SIG-M5 treated with dmso at 0.1 percent for 504 hours (cell line): ENCODE measurements at regions not wholly inside any gene's neighbourhood (a gene's known extent, or its start where the extent isn't known, plus 50 kb on each side); places are given as distances from the start of the nearest gene placed in this dataset.
A peak's percentile ranks its signal among the peaks of the same experiment; 100 is the strongest.
"Not testable (repeated sequence)": the region's sequence is repeated elsewhere in the genome, so short reads cannot be mapped to it uniquely, and the experiment has no call there.

Experiments
- DNase-seq: peaks from one replicate; lab custom pipeline; 2025; ENCODE audit not compliant: unreplicated experiment; lab: John Stamatoyannopoulos, UW

GRCh38 chr2:228444161-228444560 is 262.7 kb upstream of the SPHKAP start:
- DNase-seq, result no peak

DNA sequence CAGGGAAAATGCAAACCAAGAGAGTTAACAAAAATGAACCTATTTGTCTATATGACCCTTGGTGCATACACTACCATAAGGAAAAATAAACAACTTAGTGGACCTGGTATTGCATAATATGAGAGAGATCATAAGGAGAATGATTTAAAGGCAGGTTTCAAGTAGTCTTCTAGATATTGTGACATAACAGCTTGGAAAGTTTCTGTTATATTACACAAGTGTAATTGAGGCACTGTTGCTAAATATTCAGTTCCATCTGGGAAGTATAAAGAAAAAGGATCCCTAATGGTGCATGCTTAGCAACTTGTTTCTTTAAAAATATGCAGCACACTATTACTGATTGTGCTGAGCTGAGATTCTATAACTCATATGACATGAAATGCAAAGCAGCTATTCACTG is 252.2 kb upstream of the SPHKAP start:
- DNase-seq, result no peak

- DNase-seq, result no peak
These were observed 250.6 kb upstream of the SPHKAP start for GRCh38 chr2:228432116-228432515.

DNA sequence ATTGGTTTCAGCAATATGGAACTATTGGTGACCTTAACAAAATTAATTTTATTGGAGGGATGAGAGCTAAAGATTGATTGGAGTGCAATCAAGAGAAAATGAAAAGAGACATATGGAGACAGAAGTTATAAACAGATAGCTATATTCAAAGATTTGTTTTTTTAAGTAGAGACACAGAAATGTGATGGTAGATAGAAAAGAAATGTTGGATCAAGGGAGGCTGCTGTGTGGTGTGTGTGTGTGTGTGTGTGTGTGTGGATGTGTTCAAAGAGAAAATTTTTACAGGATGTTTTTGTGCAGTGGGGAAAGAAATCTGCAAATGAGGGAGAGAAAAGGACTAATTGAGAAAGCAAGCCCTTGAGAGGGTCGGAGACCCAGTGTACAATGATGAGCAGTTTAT is 249.5 kb upstream of the SPHKAP start:
- no peak for DNase-seq

DNA sequence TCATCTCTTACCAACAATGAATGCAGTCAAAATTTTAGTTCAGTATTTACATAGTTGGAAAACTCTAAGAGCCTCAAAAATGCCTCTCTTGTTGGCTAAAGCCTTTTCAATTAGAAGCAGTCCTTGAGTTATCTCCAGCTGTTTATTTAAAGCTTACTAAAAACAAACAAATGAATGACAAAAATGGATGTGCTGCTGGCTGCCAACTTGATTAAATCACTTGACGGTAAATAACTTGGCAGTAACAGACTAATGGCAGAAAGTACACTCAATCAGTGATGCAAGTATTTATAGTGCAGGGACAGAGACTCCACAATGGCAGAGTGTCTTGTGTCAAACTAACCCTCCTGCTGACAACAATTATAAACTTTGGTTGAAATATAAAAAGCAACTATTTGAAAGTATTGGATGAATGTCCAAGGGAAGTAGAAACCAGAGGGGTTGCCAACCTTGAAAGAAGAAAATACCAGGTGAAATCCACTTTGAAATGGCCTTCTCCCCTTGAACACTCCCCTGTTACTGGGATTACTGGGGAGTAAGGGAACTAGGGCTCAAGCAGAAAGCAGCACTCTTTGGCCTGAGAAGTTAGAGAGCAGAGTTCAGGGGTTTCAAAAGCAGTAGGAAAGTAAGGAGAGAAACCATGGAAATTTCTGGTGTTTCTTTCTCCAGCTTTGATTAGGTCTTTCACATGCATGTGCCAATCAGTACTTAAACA is 245.2 kb upstream of the SPHKAP start:
- DNase-seq, result no peak

DNA sequence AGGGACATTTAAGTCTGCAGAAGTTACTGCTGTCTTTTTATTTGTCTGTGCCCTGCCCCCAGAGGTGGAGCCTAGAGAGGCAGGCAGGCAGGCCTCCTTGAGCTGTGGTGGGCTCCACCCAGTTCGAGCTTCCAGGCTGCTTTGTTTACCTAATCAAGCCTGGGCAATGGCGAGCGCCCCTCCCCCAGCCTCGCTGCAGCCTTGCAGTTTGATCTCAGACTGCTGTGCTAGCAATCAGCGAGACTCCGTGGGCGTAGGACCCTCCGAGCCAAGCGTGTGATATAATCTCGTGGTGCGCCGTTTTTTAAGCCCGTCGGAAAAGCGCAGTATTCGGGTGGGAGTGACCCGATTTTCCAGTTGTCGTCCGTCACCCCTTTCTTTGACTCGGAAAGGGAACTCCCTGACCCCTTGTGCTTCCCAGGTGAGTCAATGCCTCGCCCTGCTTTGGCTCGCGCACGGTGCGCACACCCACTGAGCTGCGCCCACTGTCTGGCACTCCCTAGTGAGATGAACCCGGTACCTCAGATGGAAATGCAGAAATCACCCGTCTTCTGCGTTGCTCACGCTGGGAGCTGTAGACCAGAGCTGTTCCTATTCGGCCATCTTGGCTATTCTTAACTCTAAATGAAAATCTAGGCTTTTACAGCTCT is 244.0 kb upstream of the SPHKAP start:
- not testable (repeated sequence) for DNase-seq

DNA sequence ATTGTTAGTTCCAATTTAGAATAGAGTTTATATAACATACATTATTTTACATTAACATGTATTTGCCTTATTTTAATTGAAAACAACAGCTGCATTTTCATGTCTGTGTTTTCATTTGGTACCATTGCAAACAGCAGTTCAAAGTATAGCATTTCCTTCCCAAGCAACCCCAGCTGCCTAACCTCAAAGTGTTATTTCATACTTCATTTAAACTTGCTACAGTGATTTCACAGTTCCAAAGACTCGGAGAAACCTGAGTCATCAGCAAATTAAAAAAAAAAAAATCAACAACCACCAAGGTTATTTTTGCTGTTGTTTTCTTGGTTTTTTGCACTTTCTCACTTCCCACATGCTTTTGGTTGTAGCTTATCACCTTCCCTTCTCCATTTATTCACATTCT is 236.5 kb upstream of the SPHKAP start:
- DNase-seq, result no peak

DNA sequence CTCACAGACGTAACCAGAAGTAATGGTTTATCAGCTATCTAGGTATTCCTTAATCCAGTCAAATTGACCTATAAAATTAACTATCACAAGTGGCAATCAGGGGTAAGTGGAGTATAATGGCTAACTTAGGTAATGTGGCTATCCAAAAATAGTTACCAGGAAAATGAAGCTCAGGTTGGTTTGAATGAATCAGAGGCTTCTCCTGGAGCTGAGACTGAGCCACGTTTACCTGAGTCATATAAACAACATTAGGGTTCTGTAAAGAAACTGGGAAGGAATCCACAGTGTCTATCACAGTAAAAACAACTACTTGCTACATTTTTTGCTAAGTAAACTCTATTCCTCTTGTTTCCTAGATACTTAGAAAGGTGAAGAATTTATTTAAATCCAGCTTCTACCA is 236.0 kb upstream of the SPHKAP start:
- DNase-seq, result no peak

DNA sequence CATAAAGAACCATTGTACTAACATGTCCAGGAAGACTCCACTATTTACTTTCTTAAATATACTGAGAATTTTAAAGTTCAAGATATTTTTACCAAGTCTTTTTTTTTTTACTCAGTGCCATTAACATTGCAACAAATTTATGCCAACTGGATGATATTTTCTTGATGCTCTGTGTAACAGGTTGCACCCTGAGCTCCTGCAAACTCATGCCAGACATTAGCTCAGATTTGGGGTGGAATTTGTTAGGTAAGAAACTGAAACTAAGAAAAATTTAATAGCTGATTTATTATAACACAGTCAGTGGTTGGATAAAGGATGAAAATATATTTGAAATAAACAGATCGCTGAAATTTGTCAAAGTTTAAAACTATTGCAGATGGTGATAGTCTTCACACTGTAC is 228.6 kb upstream of the SPHKAP start:
- DNase-seq, result no peak

- no peak for DNase-seq
These were observed 228.0 kb upstream of the SPHKAP start for GRCh38 chr2:228409493-228409892.

DNA sequence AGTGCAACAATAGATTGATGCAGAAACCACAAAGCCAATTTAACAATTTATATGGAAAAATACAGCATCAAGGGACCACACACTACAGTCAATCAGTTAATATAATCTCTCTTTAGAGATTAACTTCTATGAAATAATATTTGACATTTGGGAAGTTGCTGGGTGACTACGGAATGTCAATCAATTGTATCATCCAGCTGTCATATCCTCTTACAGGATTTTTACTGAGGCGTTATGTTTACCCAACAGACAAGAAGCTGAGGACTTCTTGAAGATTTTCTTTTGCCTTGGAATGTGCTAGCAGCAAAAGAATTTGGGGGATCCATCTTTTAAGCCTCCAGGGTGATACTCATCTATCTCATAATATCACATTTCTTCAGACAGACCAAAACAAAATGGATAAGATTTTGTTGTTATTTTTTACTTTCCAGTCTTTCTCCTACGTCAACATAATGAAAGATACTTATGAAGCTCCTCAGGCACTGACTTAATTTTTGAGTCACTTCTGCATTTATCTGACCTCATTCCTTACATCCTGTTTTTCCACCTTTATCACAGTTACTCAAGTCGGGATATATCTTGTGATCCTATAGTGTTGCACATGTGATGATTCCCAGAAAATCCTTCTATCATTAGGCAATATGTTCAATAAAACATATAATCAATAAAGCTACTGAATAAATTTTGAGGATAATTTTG is 227.2 kb upstream of the SPHKAP start:
- no peak for DNase-seq

GRCh38 chr2:228407821-228408220 is 226.3 kb upstream of the SPHKAP start:
- no peak for DNase-seq

DNA sequence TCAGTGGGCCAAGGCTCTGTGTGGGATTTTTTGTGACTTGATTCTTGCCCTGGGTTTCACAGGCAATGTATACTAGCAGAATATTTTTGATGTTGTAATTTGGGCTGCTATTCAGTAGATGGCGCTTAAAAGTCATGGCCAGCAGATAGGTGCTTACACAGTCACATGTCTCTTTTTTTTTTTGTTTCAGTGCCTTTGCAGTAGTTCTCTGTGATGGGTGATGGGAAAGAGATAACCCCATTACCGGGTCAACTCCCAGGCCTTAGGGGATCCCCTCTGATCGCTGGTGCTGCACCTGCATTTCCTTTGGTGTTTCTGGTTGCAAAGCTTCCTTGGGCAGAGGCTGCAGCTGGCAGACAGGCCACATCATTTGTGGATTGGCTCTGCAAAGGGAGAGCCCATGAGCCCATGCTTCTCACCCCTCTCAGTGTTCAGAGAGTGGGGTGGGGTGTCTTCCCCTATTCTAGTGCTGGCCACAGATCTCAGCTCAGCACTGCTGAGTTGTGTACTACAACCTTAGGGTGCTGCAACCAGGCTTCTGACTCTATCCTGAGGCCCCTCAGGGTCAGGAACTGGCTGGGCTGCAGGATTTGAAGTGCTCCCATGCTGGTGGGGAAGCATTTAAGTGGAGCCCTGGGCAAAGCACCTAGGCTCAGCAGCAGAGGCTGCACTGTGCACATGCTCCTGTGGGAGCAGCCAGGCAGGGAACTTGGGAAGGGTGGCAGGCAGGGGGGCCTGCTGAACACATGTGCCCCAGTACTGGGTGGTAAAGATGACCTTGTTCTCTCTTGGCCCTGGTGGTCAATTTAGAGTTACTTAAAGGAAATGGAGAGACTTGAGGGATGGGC is 219.8 kb upstream of the SPHKAP start:
- peak; percentile 10 for DNase-seq

DNA sequence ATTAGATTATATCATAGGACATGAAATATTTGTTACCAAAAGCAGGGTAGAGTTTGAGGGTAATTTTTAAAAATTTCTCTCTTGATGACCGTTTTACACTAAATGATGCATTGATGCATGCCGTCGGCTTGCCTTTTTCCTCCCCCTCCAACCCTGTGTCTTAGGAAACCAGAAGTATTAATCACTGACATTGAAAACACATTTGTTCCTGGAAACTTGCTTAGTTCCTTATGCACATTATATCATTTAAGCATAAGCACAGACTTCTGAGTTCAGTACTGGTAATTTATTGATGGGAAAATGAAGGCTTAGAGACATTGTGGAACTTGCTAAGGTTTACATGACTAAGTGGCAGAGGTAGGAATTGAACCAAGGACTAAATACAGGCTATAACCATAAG is 206.3 kb upstream of the SPHKAP start:
- DNase-seq, result no peak

- no peak for DNase-seq
These were observed 197.4 kb upstream of the SPHKAP start for GRCh38 chr2:228378696-228379425.

DNA sequence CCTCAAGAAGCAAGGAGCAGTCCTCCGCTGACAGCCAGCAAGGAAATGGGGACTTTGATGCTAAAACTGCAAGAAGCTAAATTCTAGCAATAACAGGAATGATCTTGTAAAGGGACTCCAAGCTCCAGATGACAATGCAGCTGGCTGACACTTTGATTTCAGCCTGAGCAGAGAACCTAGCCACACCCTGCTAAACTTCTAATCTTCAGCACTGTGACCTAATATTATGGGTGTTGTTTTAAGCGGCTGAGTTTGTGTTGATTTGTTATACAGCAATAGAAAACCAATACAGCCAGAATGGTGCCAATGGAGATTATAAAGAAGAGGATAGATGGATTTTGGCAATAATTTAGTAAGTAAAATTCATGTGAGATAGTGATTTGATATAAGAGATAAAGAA is 196.7 kb upstream of the SPHKAP start:
- no peak for DNase-seq

- no peak for DNase-seq
These were observed 196.0 kb upstream of the SPHKAP start for GRCh38 chr2:228377533-228377932.

DNA sequence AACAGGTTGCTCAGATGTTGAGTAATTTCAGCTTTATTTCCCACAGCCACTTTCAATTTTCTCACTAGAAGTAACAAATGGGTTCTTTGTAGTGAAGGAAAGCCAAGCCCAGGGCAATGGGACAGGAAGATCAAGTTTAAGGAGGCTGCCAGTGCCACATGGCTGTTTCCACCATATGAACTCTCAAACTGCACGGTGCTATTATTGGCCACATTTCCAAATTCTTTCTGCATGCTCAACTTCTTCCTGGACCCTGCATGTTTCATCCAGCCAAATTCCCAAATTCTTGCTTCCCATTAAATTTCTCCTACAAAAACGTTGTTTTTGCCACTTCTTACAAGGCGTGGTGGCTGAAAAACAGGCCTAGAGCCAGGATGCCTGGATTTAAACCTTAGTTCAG is 193.3 kb upstream of the SPHKAP start:
- DNase-seq, result no peak

DNA sequence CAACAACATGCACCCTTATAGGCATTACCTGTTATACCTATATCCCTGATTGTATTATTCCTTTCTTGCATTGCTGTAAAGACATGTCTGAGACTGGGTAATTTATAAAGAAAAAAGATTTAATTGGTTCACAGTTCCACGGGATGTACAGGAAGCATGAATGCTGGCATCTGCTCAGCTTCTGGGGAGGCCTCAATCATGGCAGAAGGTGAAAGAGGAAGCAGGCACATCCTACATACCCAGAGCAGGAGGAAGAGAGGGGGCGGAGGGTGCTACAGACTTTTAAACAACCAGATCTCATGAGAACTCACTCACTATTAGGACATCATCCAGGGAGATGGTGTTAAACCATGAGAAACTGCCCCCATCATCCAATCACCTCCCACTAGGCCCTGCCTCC is 191.7 kb upstream of the SPHKAP start:
- no peak for DNase-seq

DNA sequence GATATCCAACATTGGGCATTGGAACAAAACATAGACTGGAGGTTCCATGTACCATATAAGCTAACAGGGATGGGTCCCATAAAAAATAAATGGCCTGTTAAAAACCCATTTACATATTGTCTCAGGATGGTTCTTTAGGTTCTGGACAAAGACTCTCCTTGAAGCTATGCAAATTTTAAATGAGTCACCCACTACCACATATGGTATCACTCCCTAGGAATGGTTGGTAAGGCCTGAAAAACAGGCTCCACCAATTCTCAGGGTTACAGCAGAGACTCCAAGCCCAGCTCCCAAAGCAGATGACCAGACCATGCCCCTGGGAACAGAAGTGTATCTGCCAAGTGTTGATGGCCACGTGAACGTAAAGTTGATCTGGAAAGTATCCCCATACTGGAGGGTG is 190.7 kb upstream of the SPHKAP start:
- no peak for DNase-seq
